Stimulated activated CD8-positive, alpha-beta memory T cell treated with anti-CD3 and anti-CD28 coated beads, Interleukin-7, amount 100 ng/mL, for 4 hours (primary cell): ENCODE measurements at regions not wholly inside any gene's neighbourhood (a gene's known extent, or its start where the extent isn't known, plus 50 kb on each side); places are given as distances from the start of the nearest gene placed in this dataset.

Experiments
- DNase-seq, 2 donors: peaks; one replicate each; pipeline ENCODE4 v3.0.0-alpha.2; 2020; ENCODE audit warnings: low read depth in 2 of 2

GRCh38 chr21:35896060-35896459 lies 164.3 kb downstream of the SETD4 start:
- no peak for DNase-seq

DNA sequence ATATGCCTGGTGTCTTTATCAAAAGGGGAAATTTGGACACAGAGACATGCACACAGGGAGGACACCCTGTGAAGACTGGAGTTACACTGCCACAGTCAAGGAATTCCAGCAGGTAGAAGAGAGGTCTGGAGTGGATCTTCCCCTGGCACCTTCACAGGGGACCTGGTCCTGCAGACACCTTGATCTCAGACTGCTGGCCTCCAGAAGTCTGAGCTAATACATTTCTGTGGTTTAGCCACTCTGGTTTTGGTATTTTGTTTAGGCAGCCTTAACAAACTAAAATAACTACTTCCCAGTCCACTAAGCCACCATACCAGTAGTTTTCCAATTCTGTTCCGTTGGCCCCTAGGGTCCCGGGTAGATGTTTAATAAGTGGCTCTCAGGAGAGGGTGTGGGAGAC lies 164.7 kb downstream of the SETD4 start:
- no peak for DNase-seq

DNA sequence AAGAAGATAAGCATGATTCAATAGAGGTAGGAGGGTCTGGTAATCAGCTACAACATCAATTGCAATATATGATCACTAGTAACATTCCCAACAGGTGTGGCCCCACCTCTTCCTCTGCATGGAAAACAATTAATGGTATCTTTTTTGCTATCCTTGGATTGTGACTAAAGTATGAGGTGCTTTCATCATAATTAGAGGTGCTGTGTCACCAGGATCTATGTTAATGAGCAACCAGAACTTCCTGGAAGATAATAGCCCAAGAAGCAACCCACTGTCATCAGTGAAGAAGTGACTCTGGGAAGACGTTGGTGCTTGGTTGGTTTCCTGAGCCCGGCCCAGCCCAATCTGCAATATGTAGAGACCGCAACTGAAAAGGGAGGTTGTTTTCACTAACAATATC lies 167.2 kb downstream of the SETD4 start:
- no peak for DNase-seq

DNA sequence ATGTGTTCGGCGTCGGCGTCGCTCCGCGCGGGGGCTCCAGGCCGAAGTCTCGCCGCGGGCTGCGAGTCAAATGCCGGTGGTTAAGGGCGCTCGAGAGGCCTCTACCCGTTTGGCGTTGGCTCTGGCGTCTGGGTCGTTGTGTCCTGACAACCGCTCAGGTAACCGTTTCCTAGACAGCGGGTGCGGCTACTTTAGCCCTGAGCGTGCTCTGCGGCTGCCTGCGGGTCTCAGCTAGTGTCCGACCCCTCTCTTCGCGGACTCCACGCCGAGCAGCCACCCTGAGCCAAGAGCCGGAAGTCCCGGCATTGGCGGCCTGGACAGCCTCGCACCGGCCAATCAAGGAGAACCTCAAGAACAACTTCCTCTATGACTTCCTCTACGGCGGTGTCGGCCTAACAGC lies 173.4 kb downstream of the SETD4 start:
- DNase-seq: no peak

- no peak for DNase-seq
Measured at GRCh38 chr21:35885942-35886541, 174.3 kb downstream of the SETD4 start.

- no peak for DNase-seq
Measured at GRCh38 chr21:35882791-35883240, 177.5 kb downstream of the SETD4 start.

DNA sequence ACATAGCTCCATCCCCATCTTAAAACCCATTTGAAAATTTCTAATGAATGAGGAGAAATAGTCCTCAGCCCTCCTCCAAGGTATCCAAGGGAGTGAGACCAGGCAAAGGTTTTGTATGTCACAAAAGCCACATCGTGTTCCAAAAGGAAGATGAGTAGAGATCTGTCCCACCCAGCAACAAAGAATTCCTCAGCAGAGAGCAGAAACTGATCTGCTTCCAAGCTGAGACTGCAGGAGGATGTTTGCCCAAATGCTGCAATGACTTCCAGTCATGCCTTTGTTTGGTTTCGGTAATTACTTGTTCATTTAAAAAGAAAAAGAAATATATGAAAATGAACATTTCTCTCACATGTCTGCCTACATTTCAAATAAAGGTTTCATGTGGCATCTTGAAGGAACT lies 186.9 kb downstream of the SETD4 start:
- no peak for DNase-seq

DNA sequence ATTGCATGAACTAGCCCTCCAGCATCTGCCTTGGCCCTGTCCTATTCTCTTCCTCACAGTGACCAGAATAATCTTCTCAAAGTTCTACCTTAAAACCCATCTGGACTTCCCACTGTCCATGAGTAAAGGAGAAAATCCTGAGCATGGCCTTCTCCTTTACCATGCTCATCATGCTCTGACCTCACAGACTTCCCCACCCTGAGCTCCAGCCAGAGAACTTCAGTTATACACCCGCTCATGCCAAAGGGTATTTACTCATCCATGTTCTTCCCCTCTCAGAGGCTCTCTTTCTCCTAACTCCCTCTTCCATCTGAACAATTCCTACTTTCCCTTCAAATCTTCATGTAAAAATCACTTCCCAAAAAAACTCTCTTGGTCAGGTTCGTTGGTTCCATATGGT lies 188.4 kb downstream of the SETD4 start:
- no peak for DNase-seq

DNA sequence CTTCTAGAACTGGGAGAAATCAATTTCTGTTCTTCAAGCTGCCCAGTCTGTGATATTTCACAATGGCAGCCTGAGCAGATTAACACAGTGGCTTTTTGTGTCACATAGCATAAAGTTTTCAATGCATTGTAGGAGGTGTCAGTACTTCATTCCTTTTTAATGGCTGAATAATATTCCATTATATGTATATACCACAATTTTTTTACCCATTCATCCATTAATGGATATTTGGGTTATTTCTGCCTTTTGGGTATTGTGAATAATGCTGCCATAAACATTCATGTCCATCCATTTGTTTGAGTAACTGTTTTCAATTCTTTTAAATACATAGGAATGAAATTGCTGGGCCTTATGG lies 191.5 kb downstream of the SETD4 start:
- DNase-seq: no peak

- DNase-seq: no peak
Measured at GRCh38 chr21:35868005-35868868, 192.1 kb downstream of the SETD4 start.

- DNase-seq: no peak
Measured at GRCh38 chr21:35864039-35864438, 196.3 kb downstream of the SETD4 start.

DNA sequence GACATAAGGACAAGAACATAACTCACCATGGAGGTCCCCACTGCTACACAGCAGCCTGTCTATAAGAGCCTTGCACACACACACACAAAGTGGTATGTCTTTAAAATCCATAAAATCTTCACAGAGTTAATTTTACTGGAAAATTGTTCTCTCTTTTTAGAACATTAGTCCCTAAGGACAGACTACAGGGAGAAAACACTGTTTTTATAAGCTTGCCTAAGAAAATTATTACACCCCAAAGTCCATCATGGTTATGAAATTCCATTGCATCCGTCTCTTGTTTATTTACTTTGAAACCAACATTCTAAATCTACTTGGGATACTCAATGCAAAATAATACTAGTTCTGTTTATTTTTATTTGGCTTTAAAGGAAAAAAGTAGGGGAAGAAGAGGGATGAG lies 197.4 kb downstream of the SETD4 start:
- no peak for DNase-seq

DNA sequence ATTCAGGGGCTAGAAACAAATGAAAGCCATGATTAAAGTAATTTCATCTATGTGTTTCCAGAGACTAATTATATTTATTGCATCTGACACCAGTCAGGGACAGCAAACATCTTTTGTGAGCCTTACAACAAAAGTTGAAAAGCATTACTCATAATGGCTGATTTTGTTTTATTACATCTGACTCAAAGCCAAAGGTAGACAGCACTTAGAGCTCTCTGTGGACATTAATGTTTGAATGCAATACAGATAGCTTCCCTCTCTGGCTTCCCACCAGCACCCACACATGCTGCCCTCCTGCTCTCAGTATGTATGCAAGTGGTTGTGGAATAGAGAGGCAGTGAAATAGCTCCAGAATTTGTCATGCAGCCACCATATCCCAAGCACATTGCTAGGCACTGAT lies 198.7 kb downstream of the SETD4 start:
- DNase-seq: no peak

GRCh38 chr21:35860189-35860869 lies 200.0 kb downstream of the SETD4 start:
- no peak for DNase-seq

DNA sequence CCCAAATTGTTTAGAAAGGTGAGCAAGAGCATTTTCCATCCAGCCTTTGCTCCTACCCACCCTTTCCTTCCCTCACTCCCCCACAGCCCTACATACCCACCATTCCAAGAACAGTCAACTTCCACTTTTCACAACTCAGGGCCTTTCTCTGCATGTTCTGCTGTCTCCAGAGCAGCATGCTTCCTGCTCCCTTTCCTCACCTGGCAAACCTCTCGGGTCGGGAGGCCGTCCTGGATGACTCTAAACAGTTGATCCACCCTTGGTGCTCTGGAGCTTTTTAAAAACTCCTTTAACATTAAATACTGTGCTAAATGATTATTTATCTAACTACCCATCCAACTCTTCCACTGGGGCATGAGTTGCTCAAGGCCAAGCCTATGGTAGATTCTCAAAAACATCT lies 200.6 kb downstream of the SETD4 start:
- DNase-seq: no peak

GRCh38 chr21:35857095-35857494 lies 203.2 kb downstream of the SETD4 start:
- DNase-seq: no peak

DNA sequence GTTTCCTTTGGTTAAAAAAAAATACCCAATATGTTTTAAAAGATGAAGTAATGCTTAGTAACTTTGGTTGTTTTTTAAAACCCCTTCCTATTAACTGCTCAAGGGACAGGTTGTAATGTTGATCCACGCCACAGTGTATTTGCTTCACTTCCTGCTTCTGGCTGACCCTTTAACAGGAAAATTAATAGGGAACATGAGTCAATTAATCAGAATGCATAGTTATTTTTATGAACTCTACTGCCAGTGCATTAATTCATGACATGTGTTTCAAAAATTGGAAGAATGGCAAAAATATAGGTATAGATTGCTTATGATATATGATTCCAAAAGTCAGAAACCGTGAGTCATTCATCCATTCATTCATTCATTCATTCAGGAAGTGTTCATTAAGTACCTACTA lies 204.8 kb downstream of the SETD4 start:
- DNase-seq: no peak

DNA sequence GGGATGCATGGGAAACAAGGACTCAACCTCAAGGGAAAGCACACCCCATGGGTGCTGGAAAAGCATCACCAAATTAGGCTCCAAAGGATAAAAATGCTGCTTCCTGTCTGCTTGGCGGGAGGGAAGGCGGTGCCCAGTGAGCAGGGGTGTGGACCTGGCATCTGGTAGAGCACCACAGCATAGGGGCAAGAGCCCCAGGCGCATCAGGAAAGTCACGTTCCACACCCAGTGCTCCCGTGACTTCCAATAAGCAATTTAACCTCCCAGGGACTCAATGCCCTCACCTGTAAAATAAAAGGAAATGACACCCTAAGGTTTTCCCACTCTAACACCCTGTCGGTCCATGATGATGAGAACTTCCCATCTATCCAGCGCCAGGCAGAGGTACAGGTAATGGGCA lies 206.0 kb downstream of the SETD4 start:
- no peak for DNase-seq

DNA sequence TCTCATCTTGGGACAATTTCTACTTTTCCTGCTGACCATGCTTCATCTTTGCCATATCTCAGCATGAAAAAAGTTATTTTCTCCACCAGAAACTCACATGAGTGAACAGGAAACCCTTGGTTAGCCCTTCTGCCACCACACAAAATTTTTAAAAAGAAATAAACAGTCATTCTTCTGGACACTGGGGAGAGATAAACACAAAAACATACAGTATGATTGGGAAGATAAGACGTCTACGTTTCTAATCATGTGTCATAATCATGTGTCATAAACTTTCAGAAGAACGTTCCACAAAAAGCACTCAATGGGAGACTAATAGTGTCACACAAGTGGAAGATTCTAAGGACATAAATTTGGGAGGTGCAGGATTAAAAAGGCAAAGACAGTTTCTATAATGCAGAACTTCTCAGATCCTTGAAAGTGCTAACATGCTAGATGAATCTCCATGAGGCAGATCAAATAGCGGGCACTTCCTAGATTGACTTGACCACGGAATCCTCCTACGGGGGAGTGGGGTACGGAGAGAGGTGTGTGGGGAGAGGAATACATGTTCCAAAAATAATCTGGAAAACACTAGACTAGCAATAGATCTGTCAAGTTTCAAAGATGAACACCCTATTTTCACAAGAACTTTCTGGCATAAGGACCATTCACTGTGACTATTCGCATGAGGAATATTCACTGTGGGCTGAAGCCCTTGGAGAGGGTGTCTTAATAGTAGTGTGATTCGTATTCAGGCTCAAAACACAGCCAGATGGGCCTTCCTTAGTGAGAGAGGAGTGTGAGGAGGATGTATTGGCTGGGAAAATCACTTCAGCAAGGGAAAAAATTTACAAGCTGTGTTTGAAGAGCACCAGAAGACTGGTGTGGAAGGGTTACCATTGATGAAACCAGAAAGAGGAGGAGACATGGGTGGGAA lies 206.7 kb downstream of the SETD4 start:
- DNase-seq: no peak

GRCh38 chr21:35852820-35853219 lies 207.5 kb downstream of the SETD4 start:
- DNase-seq: no peak

DNA sequence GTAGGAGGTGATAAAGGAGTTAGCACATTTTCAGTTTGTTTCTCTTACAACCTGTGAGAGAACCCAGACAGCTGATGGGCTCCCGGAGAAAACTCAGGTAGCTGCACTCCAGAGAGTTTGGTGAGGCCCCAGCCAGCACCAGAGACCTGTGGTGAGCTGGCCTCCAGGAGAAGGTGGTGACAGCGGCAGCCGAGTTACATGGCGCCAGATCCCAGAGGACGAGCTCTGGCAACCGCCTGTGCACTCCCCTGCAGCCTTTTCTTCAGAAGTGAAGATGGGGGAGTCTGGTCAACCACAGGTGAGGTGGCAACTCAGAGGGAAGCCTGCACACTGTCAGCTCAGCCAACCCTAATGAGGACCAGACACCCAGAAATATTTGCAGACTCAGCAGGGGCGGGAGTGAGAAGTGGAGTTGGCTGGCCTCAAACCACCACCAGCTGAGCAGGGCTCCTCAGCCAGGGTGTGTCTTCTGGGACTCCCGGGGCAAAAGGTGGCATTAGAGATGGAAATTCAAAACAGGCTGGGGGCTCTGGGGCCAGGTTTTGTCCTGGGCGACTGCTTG lies 209.7 kb downstream of the SETD4 start:
- DNase-seq: no peak

DNA sequence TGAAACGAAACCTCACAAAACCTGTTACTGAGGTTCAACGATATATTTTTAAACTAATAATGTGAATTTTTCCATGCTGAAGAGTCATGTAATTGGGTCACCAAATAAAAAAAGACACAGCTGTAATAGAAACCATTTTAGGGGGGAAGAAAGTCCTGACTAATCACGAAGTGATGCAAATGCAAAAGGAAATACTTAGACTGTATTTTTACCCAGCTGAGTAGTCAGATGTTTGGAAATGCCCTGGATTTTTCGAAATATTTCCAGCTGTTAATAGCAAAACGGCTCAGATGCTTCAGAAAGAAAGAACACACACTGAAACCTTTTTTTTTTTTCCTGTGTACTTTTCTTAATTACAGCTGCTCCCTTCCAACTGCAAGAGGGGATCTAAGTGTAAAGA lies 210.3 kb downstream of the SETD4 start:
- DNase-seq: no peak
